OCI-LY7 (cell line): ENCODE measurements at regions not wholly inside any gene's neighbourhood (a gene's known extent, or its start where the extent isn't known, plus 50 kb on each side); places are given as distances from the start of the nearest gene placed in this dataset.

Source experiments
- BruUV-seq: library from RNA; stranded (reverse); fragments of 400-500 nt; replicated peaks from 2 replicates; lab custom pipeline; 2021; lab: Mats Ljungman, UMichigan
- CTCF ChIA-PET: fragments of 300-600 bp; sonication (Branson Sonifier 250); formaldehyde crosslinking; loops from one replicate; lab custom pipeline; 2022; ENCODE audit warnings: antibody characterized with exemption; ENCODE audit not compliant: unreplicated experiment; lab: Charles Lee
- POLR2A ChIA-PET: fragments of 300-600 bp; sonication (Branson Sonifier 250); formaldehyde crosslinking; loops from one replicate; lab custom pipeline; 2022; ENCODE audit warnings: antibody characterized with exemption; lab: Charles Lee
- DNase-seq: peaks from one replicate; pipeline ENCODE4 v3.0.0-alpha.2; 2015; ENCODE audit warnings: low spot score
- H2AFZ ChIP-seq: fragments of 200-600 bp; sonication (generic), shearing (Covaris generic); 2 replicates; pipeline ENCODE4 v1.6.1; 2014; ENCODE audit warnings: mild to moderate bottlenecking, antibody characterized with exemption, low read length, moderate library complexity
- H3K27ac ChIP-seq: fragments of 200-600 bp; sonication (generic); 2 replicates; pipeline ENCODE4 v1.5.1; 2014; ENCODE audit warnings: mixed run types, low read depth, mild to moderate bottlenecking, moderate library complexity, low read length, inconsistent platforms; ENCODE audit not compliant: poor library complexity, severe bottlenecking
- H3K36me3 ChIP-seq: fragments of 200-600 bp; sonication (generic); 2 replicates; pipeline ENCODE4 v1.6.1; 2014; ENCODE audit warnings: mild to moderate bottlenecking, antibody characterized with exemption, low read length, moderate library complexity, mixed read lengths; ENCODE audit not compliant: insufficient read depth
- H3K4me1 ChIP-seq: fragments of 200-600 bp; sonication (generic); 2 replicates; pipeline ENCODE4 v1.5.1; 2014; ENCODE audit warnings: mild to moderate bottlenecking, low read length; ENCODE audit not compliant: insufficient read depth, poor library complexity, severe bottlenecking
- H3K4me2 ChIP-seq: fragments of 200-600 bp; sonication (generic); 2 replicates; pipeline ENCODE4 v1.6.1; 2014; ENCODE audit warnings: mild to moderate bottlenecking, low read length
- H3K4me3 ChIP-seq: fragments of 200-600 bp; sonication (generic); 2 replicates; pipeline ENCODE4 v1.5.1; 2014; ENCODE audit warnings: mild to moderate bottlenecking, low read depth, low read length; ENCODE audit not compliant: poor library complexity, severe bottlenecking
- H3K79me2 ChIP-seq: fragments of 200-600 bp; sonication (generic); 2 replicates; pipeline ENCODE4 v1.6.1; 2016; ENCODE audit warnings: low read depth, mild to moderate bottlenecking, low read length, moderate library complexity, mixed read lengths; ENCODE audit not compliant: insufficient read depth
- H3K9me2 ChIP-seq: fragments of 200-600 bp; sonication (generic); 2 replicates; pipeline ENCODE4 v1.6.1; 2016; ENCODE audit warnings: mild to moderate bottlenecking, low read length, mixed read lengths; ENCODE audit not compliant: insufficient read depth
- H3K9me3 ChIP-seq: fragments of 200-600 bp; sonication (generic); 2 replicates; pipeline ENCODE4 v1.6.1; 2014; ENCODE audit warnings: mild to moderate bottlenecking, mixed run types, low read length, mixed read lengths
- H4K20me1 ChIP-seq: fragments of 200-600 bp; sonication (generic); 2 replicates; pipeline ENCODE4 v1.6.1; 2014; ENCODE audit warnings: mild to moderate bottlenecking, antibody characterized with exemption, low read length, moderate library complexity, mixed read lengths; ENCODE audit not compliant: insufficient read depth
- CTCF ChIP-seq: fragments of 200-600 bp; sonication (generic); conservative IDR thresholded peaks from 2 replicates; pipeline ENCODE4 v1.5.1; 2014; ENCODE audit warnings: mild to moderate bottlenecking, antibody characterized with exemption, low read length, moderate library complexity, mixed read lengths
- EZH2phosphoT487 ChIP-seq: fragments of 200-600 bp; sonication (generic); IDR thresholded peaks from 2 replicates; pipeline ENCODE4 v1.6.1; 2018; ENCODE audit warnings: low read depth, borderline replicate concordance, mild to moderate bottlenecking, mixed run types, antibody characterized with exemption, low read length, moderate library complexity, mixed read lengths
- intact Hi-C: fragments of 100-400 bp; cut with micrococcal nuclease; formaldehyde crosslinking; loops from one replicate; pipeline ENCODE4 v1.10.0; 2022; ENCODE audit not compliant: unreplicated experiment

GRCh38 chr6:91710342-91710741 lies 1123.5 kb upstream of the MAP3K7 start:
- BruUV-seq, result no TSS peak
- H3K9me2 ChIP-seq, result no peaks in the 10 kb centered on the region
- H3K79me2 ChIP-seq, result no peaks in the 10 kb centered on the region
- H3K4me3 ChIP-seq, result no peak overlapping the region
- H3K36me3 ChIP-seq, result no peaks in the 10 kb centered on the region
- no peak overlapping the region for H2AFZ ChIP-seq
- no peaks in the 10 kb centered on the region for H4K20me1 ChIP-seq
- intact Hi-C loops, result no loop called here
- H3K4me1 ChIP-seq, result no peaks in the 10 kb centered on the region
- no peak overlapping the region for H3K4me2 ChIP-seq
- no peaks in the 10 kb centered on the region for H3K9me3 ChIP-seq
- ChIA-PET CTCF (no interaction called here), POLR2A (no interaction called here)
- no peak overlapping the region for H3K27ac ChIP-seq
- TF ChIP-seq EZH2phosphoT487 (no peak), CTCF (no peak)
- DNase-seq, result no peak

GRCh38 chr6:91708534-91708933 lies 1121.7 kb upstream of the MAP3K7 start:
- Histone ChIP-seq H3K79me2 (no peaks in the 10 kb centered on the region), H3K9me3 (no peaks in the 10 kb centered on the region), H3K27ac (no peak overlapping the region), H3K4me1 (no peaks in the 10 kb centered on the region), H4K20me1 (no peaks in the 10 kb centered on the region), H3K4me3 (no peak overlapping the region), H3K36me3 (no peaks in the 10 kb centered on the region), H3K9me2 (no peaks in the 10 kb centered on the region), H2AFZ (no peak overlapping the region), H3K4me2 (no peak overlapping the region)
- intact Hi-C loops, result no loop called here
- POLR2A ChIA-PET, result no interaction called here
- TF ChIP-seq CTCF (no peak), EZH2phosphoT487 (no peak)
- DNase-seq, result no peak
- BruUV-seq, result no TSS peak
- CTCF ChIA-PET, result no interaction called here

- no peak overlapping the region for H3K4me3 ChIP-seq
These were observed 1118.8 kb upstream of the MAP3K7 start for GRCh38 chr6:91705646-91706045.

More at GRCh38 chr6:91705646-91706045, 1118.8 kb upstream of the MAP3K7 start:
- no peaks in the 10 kb centered on the region for H3K9me3 ChIP-seq
- no peaks in the 10 kb centered on the region for H3K36me3 ChIP-seq
- H3K4me1 ChIP-seq, result no peaks in the 10 kb centered on the region
- TF ChIP-seq EZH2phosphoT487 (no peak), CTCF (no peak)
- DNase-seq, result no peak
- no peaks in the 10 kb centered on the region for H3K79me2 ChIP-seq
- H3K27ac ChIP-seq, result no peak overlapping the region
- H2AFZ ChIP-seq, result no peak overlapping the region
- ChIA-PET CTCF (no interaction called here), POLR2A (no interaction called here)
- H4K20me1 ChIP-seq, result no peaks in the 10 kb centered on the region
- H3K9me2 ChIP-seq, result no peaks in the 10 kb centered on the region
- no TSS peak for BruUV-seq
- intact Hi-C loops, result no loop called here
- H3K4me2 ChIP-seq, result no peak overlapping the region
